NB4 (cell line): ENCODE measurements at regions not wholly inside any gene's neighbourhood (a gene's known extent, or its start where the extent isn't known, plus 50 kb on each side); places are given as distances from the start of the nearest gene placed in this dataset.

Experiments
- CTCF ChIP-seq: IDR thresholded peaks from one replicate; pipeline ENCODE4 v1.5.1; 2012; ENCODE audit warnings: low read depth, low read length
- POLR2A ChIP-seq: IDR thresholded peaks from 2 replicates; pipeline ENCODE4 v1.6.1; 2011; ENCODE audit warnings: mild to moderate bottlenecking; ENCODE audit not compliant: insufficient read length; ENCODE audit errors: extremely low read depth

DNA sequence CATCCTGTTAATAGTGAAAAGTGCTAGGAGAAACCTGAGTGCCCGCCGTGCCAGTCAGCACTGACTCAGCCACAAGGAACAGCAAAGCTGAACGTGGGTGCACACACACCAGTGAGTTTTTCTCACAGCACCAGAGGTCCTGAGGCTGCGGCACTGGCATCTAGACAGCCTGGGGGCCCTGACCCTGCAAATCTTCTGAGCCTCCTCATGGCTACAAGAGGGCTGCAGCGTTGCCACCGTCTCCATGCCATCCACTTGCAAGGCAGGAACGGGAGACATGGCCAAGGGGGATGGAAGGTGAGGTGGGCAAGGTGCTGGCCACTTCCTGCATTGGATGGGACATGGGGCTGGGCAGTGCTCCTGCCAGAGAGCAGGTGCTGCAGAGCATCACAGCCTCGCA, 211.2 kb upstream of the SOX1 start:
- no peak for TF ChIP-seq CTCF
- no peak for TF ChIP-seq POLR2A
